HEK293T (cell line): ENCODE measurements at regions not wholly inside any gene's neighbourhood (a gene's known extent, or its start where the extent isn't known, plus 50 kb on each side); places are given as distances from the start of the nearest gene placed in this dataset.

Experiments
- ARNT ChIP-seq: fragments of 450-650 bp; IDR thresholded peaks from 2 replicates; pipeline ENCODE4 v1.6.1; 2017; ENCODE audit warnings: mild to moderate bottlenecking
- BHLHE40 ChIP-seq: fragments of 450-650 bp; IDR thresholded peaks from 2 replicates; pipeline ENCODE4 v1.6.1; 2016; ENCODE audit warnings: mild to moderate bottlenecking, moderate library complexity, borderline replicate concordance
- CTBP1 ChIP-seq: fragments of 450-650 bp; IDR thresholded peaks from 2 replicates; pipeline ENCODE4 v1.6.1; 2016; ENCODE audit warnings: borderline replicate concordance
- ELF4 ChIP-seq: fragments of 450-650 bp; IDR thresholded peaks from 2 replicates; pipeline ENCODE4 v1.6.1; 2017; ENCODE audit warnings: antibody characterized with exemption
- FOXM1 ChIP-seq: fragments of 450-650 bp; IDR thresholded peaks from 2 replicates; pipeline ENCODE4 v1.6.1; 2017; ENCODE audit warnings: mild to moderate bottlenecking, borderline replicate concordance
- NFRKB ChIP-seq: fragments of 450-650 bp; IDR thresholded peaks from 2 replicates; pipeline ENCODE4 v1.6.1; 2016; ENCODE audit warnings: mild to moderate bottlenecking, moderate library complexity
- PKNOX1 ChIP-seq: fragments of 450-650 bp; IDR thresholded peaks from 2 replicates; pipeline ENCODE4 v1.6.1; 2016
- SP1 ChIP-seq: fragments of 450-650 bp; IDR thresholded peaks from 2 replicates; pipeline ENCODE4 v1.6.1; 2017
- TARDBP ChIP-seq: fragments of 450-650 bp; IDR thresholded peaks from 2 replicates; pipeline ENCODE4 v1.6.1; 2016
- ZNF384 ChIP-seq: fragments of 450-650 bp; IDR thresholded peaks from 2 replicates; pipeline ENCODE4 v1.6.1; 2016

DNA sequence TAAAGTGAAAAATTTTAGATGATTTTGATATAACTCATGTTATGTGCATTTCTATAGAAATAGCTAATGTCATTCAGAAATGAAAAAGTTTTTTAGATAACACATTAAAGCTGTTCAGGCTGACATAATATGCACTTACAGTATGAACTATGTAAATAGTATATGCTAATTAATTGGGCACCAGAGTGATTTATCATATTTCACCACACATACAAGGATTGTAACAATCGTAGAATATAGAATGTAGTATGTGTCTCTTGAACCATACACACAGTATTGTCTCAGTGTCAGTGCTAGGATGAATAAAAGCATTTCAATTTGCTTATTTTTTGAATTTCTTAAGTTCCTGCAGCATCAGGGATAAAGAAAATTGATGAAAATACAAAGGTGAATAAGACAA, 710.0 kb downstream of the OTOL1 start:
- TF ChIP-seq NFRKB (no peak), PKNOX1 (no peak), ZNF384 (no peak), SP1 (no peak), ARNT (no peak), FOXM1 (no peak), CTBP1 (no peak), TARDBP (no peak), ELF4 (no peak), BHLHE40 (no peak)
